Glomerular visceral epithelial cell (primary cell): ENCODE measurements at regions not wholly inside any gene's neighbourhood (a gene's known extent, or its start where the extent isn't known, plus 50 kb on each side); places are given as distances from the start of the nearest gene placed in this dataset.

Source experiments
- DNase-seq: peaks from one replicate; pipeline ENCODE4 v3.0.0-alpha.2; 2016; ENCODE audit errors: extremely low spot score

DNA sequence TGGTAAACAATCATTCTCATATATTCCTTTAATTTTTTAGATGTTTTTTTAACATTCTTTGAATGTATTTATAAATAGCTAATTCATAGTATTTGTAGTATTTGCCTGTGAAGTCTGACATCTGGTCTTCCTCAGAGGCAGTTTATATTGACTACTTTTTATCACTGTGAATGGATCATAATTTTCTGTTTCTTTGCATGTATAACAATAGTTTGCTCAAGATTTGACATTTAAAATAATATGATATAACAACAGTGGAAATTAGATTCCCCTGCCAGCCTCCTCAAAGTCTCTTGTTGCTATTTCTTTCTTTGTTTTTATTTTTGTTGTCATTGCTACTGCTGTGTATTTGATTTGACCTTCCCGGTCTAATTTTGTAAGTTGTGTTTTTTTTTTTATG lies 297.0 kb upstream of the PCDH20 start:
- no peak for DNase-seq

DNA sequence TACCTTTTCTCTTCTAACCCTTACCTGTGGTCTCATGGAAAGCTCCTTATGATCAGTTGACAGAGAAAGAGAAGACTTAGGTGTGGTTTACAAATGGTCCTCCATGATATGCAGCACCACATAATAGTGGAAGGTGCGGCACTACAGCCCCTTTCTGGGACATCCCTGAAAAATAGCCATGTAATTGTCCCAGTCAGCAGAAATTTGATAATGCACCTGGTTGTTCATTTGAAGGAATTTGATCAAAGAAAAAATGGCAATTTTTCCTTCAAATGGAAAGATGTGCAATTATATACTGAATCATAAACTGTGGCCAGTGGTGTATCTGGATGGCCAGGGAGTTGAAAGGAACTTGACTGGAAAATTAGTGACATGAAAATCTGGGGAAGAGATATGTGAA lies 293.6 kb upstream of the PCDH20 start:
- no peak for DNase-seq

DNA sequence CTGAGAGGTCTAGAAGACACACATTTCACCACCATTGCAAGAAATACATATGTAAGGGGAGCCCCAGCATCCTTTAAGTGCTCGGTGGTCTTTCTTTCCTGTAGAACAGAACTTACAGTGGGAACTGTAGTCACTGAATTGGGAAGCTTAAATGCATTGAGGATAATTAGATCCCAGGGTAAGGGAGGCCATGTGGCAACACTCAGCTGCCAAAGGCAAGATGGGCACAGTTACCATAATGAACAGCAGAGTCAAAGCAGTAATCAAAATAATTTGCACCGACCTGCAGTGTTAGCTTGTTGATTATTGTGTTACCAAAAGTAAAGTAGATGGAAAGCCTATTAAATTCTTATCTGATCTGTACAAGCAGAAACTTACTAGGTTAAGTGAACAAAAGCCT lies 291.2 kb upstream of the PCDH20 start:
- DNase-seq: no peak

DNA sequence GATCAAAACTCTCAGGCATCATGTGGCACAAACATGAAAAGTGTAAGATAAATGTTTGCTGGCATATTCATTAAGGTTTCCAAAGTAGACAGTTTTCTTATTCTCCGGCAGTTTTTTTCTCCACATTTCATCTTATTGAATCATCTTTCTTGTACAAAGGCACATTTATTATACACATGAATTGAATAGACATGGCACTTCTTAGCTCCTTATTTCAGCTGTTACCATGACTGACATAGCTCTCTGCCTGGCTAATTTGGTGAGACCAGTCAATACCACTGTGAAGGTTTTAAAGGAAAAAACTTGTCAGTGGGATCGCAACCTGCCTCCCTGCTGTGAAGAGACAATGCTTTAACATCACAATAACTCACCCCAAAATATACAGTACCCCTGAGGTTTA lies 285.0 kb upstream of the PCDH20 start:
- DNase-seq: no peak

DNA sequence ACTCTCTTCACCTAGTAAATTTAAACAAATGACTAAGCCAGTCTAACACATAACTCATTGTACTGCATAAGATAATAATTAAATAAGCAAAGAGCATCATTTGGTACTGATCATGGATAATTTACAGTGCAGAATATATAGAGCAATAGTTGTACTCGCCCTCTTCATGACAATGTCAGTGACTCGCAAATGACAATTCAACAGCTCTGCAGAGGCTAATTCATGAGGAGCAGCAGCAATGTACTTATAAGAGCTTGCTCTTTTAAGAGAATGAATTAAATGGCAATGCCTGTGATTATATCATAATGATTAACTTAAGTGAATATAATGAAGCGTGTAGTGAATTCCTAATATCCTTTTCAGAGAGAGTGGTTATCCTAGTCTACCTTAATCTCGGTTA lies 284.5 kb upstream of the PCDH20 start:
- DNase-seq: no peak

DNA sequence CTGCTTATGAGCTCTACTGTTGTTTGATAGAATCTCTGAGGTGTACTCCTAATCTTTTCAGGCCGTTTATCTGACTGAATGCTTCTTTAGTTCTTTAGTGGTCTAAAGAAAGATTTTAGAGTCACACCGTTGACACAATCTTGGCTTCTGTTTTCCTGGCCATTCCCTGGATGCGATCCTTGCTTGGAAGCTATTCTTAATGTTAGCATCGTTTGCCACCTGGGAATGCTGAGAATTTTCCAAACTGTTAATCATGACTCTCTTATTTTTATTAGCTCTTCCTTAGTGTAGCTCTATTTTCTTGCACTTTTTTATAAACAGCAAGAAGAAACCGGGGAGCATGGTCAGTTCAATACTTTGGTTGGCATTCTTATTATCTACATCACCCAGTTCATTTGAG lies 281.0 kb upstream of the PCDH20 start:
- no peak for DNase-seq

DNA sequence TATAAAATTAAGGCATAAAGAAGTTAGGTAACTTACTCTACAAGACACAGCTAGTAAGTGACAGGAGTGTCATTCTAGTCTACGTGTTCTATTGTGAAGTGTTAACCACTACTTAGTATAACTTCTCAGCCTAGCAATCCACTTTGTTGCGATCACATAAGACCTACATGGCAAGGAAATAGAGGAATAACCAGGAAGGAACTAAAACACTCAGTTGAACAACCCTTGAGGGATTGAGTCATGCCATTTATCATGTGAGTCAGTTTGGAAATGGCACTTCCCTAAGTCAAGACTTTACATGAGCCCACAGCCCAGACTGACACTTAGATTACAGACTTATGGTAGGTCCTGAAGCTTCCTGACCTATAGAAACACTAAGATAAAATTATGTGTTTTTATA lies 279.5 kb upstream of the PCDH20 start:
- DNase-seq: peak; percentile 11

DNA sequence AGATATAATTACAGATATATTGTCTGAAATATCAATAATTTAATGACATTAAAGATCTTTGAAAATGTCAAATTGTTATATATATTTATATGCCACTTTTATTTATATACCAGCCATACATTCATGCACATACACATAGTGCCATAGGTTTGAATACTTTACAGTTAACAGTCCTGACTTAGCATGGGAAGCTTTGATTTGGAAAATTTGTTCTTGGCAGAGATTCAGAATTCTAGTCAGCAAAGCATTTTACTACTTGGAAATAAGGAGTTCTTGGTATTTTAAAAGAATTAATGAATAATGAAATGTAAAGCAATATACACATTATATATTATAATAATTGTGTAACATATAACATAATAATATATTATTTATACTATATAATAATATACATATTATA lies 277.0 kb upstream of the PCDH20 start:
- no peak for DNase-seq

DNA sequence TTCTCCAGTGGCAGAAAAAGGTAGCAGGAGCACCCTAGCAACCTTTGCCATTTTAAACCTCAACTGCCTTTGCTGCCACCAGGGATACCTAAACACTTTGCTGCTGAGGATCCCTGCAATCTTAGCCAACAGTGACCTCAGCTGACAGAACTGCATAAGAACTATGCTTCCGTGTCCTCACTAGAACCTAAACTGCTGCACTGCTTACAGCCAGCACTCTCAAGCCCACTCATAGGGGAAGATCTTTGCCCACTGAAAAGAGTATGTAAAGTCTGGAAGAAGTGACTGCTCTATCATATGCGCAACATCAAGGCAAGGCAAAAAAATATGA lies 270.0 kb upstream of the PCDH20 start:
- peak; percentile 29 for DNase-seq

DNA sequence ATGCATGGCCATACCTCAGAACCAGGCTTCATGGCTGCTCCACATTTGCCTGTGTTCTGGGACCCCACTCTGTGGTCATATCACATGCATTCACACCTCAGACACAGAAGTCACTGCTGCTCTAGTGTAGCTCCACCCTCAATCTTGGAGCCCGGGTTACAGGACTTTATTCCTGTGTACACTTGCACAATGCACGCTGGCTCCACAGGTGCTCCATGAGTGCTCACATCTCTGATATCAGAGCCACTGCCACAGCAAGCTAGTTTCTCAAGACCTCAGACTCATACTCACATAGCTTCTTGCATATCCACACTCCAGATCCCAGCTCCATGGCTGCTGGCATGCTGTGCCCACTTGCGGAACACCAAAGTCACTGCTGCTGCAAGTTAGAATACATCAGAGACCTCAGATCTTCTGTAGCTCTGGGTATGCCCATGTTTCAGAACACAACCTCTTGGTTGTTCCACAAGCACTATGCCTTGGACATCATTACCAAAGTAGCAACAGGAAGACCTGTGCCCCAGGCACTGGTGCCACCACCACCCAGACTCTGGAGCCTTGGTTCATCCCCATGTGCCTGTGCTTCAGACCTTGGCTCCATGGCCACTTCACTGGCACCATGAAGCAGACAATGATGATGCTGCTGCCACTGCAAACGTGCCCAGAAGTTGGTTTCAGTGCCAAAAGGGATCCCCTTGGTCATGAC lies 269.5 kb upstream of the PCDH20 start:
- DNase-seq: no peak

DNA sequence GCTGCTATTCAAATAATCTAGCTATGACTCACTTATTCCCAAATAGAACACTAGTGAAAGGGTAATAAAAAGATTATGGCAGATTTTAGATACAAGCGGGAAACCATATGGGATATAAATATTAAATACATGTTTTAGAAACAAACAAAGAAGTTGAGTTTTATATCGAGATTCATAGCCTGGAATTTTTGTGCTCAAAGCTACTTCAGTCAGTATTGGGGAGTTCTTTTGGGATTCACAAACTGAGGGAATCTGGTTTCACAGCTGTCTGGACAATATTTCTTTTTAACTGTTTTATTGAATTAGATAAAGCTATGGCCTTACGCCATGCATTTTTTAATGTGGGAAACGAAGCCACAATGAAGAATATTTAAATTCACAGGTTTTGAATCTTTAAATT lies 257.1 kb upstream of the PCDH20 start:
- DNase-seq: no peak

DNA sequence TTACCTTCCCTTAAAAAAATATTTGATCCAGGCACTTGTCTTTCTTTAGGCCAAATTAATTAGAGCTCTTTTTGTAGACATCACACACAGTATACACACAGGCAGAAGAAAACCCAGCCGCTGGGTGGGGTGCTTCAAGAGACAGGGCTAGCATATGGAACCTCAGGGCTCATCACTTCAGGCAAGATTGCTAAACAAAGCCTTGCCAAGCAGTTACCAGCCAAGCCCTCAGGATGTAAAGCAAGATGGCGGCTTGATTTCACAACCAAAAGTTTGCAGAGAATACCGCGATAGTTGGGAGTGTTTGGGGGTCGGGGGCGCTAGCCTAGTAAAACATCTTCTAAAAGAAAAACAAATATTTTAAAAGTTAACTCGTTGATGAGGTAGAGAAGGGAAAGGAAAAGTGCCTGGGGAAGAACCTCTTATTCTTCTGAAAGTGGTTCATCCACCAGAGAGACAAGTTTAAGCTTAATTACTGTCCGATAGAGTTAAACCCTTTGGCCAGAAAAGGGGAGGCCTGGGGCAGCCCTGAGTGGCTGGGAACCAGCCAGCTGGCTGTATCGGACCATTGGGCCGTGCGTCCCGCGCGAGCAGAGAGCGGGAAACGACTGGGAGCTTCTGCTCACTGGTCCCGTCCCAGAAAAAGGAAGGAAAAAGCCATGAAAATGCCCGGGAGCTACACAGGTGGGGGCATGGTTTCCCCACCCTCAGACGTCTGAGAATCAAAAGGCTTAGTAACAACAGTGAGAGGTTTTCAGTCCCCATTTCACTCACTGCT lies 254.9 kb upstream of the PCDH20 start:
- no peak for DNase-seq

DNA sequence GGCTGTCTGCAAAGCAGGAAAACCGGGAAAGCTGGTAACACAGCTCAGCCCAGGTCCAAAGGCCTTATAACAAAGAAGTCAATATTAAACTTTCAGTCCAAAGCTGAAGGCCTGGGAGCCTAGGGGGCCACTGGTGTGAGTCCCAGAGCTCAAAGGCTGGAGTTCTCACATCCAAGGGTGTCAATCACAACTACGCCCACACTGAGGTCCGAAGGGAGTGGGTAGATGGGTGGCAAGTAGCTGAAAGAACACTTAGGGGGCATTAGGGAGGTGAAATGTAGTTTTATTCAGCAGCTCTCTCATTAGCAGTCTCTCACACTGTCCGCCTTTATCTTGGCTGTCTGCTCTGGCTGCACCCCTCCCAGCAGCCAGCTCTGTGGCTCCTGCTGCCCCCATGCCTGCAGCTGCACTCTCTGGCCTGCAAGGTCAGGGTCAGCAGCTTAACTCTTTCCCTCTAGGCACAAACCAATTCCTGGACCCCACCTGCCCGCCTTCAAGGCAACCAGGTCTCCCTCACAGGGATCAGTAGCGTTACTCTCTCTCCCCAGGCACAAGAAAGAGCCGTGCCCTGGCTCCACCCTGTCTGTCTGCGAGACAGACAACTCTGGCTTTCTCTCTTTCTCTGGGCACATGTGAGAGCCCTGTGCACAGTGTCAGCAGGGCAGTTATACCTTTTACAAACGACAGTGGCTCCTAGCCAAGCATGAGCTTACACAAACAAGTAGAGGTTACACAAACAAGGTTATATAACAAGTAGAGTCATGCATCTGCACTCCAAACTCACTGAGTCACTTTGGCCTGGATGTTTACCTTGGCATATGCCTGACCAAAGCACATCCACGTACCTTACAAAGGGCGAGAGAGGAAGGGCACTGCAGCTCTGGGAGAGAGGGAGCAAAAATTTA lies 249.4 kb upstream of the PCDH20 start:
- peak; percentile 13 for DNase-seq

DNA sequence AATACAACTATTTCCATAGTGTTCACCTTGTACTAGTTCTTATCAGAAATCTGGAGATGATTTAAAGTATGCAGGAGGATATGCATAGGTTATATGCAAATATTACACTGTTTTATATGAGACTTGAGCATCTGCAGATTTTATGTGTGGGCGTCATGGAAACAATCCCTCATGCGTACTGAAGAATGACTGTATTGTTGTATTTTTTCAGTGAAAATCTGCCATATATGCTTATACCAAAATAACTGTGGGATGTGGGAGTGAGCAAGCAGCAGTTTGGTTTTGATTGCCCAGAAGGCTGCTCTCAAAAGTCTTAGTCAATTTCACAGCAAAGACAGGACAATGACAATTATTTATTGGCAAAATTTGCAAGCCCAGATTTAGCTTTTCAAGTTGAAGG lies 238.8 kb upstream of the PCDH20 start:
- no peak for DNase-seq

DNA sequence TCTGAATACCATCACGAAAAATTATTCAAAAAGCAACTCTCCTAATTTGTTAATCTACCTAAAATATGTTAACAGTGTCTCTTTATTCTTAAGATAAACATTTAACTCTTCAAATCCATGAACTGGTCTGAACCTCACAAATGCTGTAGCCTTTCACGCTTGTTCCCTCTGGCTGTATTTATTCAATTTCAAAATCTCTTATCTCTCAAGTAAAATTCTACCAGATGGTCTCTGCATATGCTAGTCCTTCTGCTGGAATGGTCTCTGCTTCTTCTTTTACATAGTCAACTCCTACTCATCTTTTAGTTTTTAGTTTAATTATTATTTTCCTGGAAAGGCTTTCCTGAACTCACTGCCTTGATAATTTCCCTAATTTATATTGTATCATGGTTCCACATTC lies 232.9 kb upstream of the PCDH20 start:
- no peak for DNase-seq

DNA sequence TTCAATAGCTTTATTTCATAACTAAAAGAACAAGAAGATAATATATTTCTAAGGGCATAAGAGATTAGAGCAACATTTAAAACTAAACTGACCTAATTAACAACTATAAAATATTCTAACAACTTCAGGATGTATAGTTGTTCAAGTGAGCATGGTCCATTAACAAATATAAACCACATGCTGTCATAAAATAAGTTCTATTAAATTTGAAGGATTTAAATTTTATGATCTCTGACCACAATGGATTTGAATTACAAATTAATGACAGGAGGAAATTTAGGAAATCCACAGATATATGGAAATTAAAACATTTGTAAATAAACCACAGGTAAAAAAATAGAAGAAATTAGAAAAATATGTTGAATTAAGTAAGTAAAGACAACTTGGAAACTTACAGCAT lies 196.5 kb upstream of the PCDH20 start:
- DNase-seq: no peak

DNA sequence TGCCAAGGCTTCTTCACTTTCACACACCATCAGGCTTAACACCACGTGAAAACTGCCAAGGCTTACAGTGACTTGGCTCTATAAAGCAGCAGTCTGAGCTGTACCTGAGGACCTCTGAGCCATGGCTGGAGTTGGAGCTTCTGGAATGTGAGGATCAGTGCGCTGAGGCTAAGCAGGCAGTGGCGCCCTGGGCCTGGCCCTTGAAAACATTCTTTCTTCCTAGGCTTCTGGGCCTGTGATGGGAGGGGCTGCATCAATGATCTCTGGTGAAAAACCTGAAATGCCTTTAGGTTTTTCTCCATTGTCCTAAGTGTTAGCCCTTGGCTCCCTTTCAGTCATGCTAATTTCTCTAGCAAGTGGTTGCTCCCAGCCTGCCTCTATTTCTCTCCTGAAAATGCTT lies 192.5 kb upstream of the PCDH20 start:
- no peak for DNase-seq

DNA sequence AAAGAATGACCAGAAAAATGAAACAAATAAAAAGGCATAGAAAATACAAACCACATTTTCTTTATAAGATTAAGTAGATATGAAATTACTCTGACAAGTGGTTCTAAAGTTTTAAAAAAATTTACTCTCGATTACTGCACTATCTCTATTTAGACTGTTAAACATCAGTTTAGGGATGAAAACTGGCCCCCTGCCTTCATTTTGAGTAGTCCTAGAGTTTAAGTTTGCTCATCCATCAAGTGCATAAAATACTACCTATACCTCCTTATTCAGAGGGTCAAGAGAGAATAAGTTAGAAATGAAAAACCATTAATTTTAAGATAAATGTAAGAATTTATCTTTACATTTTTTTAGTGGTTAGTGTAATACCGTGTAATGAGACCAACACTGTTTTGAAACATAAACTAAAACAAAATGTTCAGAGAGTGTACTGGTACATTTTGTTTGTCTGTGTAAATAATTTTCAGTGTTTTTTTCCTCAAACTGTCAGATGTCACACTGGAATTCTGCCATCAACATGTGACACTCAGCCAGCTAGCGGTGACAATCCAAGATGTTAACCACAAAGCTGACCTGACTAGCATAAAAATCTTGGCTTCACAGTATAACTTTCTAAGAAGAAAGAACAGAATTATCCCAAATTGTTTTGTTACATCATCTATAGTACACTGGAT lies 184.8 kb upstream of the PCDH20 start:
- DNase-seq: no peak

DNA sequence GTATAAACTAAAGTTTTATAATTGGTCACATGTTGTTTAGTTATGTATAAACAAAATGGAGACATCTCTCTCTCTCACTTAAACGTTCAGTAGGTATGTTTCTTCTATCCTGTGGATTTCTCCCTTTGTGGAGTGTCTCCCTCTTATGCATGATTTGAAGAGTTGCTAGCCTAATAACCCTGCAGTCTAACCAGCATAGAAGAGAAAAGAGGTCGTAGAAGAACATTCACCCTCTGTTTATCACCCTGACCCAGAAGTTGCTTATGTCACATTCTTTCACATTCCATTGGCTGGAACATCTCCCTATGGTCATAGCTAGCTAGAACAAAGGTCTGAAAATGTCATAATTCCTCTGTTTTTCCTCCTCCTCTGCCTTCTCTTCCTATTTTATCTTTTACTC lies 176.8 kb upstream of the PCDH20 start:
- no peak for DNase-seq

DNA sequence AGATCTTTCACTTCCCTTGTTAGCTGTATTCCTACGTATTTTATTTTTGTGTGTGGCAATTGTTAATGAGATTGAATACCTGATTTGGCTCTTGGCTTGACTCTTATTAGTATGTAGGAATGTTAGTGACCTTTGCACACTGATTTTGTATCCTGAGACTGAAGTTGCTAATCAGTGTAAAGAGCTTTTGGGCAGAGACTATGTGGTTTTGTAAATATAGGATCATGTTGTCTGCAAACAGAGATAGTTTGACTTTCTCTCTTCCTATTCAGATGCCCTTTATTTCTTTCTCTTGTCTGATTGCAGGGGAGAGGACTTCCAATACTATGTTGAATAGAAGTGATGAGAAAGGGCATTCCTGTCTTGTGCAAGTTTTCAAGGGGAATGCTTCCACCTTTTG lies 160.3 kb upstream of the PCDH20 start:
- no peak for DNase-seq

DNA sequence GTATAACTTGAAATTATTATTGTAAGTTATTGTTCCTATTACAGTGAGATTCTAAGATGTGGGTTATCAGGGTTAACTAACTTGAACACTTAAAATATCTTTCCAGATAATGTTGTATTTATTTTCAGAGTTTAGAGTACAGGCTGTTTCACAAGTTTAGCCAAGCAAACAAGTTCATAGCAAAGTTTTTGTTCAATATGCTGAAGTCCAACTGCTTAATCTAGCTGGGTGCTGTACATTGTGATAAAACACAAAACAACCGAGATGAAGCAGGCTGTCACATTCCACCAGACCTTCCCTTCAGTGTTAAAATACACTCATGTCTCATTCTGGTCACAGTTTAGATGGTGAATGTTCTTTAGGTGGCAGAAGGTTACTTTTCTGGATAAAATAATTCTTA lies 148.0 kb upstream of the PCDH20 start:
- no peak for DNase-seq

DNA sequence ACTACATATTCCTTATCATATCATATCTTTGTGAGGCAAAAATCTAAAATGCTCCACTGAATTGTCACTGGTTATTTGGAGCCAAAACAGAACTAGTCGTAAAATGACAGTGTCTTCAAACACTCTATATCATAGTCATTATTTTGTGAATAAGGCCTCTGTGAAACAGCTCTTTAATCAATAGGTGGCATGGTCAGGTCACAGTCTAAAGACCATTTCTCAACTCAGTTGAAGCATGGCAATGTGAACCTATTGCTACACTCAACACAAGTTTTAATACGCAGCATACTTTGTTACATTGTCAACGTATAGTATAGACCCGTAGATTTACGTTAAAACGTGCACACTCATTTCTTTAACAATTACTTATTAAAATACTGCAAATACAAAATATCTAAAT lies 131.3 kb upstream of the PCDH20 start:
- no peak for DNase-seq
